NCI-H1436 treated with DMSO at 0.1 percent for 48 hours (cell line): ENCODE measurements at regions not wholly inside any gene's neighbourhood (a gene's known extent, or its start where the extent isn't known, plus 50 kb on each side); places are given as distances from the start of the nearest gene placed in this dataset.
A peak's percentile ranks its signal among the peaks of the same experiment; 100 is the strongest.

Experiments used
- DNase-seq: peaks from one replicate; lab custom pipeline; 2025; lab: John Stamatoyannopoulos, UW

- no peak for DNase-seq
Measured at GRCh38 chr20:18971121-18971520, 157.5 kb downstream of the SCP2D1 start.

- no peak for DNase-seq
Measured at GRCh38 chr20:18971574-18971973, 158.0 kb downstream of the SCP2D1 start.

DNA sequence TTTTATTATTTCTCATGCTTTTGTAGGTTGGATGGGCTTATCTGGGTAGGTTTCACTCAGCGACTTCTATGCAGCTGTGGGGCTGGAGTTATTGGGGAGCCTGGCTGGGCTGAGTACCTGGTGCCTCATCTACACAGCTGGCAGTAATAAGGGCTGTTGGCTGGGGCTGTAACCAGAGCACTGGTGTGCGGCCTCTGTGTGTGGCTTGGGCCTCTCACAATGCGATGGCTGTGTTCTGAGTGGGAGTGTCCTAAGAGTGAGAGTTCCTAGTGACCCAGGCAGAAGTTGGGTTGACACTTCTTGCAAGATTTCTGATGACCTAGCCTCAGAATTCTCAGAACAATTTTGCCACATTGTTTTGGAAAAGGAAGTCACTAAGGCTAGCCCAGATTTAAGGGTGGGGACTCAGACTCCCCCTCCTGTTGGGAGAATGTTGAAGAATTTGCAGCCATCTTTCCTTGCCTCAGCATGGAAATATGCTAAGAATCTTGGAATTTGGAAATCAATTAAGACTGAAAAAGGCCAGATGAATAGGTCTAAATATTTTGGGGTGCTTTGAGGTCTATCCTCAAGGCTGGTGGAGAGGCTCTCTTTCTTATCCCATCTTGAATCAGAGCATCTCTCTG lies 158.8 kb downstream of the SCP2D1 start:
- no peak for DNase-seq

- no peak for DNase-seq
Measured at GRCh38 chr20:18973529-18974173, 160.1 kb downstream of the SCP2D1 start.

DNA sequence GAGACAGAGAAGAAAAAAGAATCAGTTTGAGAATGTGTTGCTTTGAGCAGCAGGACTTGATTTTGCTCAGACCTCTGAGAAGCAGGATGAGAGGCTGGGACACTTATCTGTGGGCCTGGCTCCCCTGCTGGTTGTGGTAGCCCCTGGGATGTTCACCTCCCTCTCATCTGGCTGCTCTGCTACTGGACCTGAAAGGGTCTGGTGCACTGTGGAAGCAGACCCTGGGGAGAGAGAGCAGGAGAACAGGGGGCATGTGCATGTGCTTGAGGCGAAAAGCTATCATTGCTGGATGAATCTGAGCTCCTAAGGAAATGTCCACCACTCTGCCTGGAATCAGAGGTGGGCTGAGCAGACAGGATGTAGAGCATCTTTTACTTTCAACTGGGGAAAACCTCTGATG lies 161.1 kb downstream of the SCP2D1 start:
- DNase-seq, result no peak

DNA sequence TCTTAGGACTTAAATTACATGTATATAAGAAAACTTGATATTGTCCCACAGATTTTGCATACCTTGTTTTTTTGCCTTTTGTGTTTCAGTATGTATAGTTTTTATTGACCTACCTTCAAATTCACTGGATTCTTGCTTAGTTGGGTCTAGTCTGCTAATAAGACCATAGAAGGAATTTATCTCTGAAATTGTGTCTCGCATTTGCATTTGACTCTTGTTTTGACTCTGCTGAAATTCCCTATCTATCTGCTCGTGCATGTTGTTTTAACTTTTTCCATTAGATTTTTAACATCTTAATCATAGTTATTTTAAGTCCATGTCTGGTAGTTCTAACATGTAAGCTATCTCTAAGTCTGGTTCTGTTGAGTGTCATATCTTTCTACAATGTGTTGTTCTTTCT lies 163.9 kb downstream of the SCP2D1 start:
- no peak for DNase-seq

DNA sequence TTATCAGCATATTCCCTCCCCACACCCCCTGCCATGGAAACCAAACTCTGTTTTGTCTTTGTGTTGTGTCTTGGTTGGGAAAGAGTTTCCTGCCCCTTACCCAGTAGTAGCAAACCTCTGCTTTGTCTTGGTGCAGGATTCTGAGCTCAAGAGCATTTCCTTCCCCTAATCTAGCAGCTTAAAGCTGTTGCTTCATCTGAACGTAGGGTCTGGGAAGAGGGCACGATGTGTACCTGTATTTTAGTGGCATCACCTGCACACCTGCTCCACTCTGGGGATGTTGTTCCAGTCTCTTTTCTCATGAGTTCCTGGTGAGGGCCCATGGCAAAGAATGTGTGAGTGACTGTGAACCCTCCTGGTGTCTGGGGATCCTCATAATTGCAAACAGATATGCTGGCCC lies 164.7 kb downstream of the SCP2D1 start:
- DNase-seq, result no peak

GRCh38 chr20:18979132-18979531 lies 165.5 kb downstream of the SCP2D1 start:
- DNase-seq, result no peak

DNA sequence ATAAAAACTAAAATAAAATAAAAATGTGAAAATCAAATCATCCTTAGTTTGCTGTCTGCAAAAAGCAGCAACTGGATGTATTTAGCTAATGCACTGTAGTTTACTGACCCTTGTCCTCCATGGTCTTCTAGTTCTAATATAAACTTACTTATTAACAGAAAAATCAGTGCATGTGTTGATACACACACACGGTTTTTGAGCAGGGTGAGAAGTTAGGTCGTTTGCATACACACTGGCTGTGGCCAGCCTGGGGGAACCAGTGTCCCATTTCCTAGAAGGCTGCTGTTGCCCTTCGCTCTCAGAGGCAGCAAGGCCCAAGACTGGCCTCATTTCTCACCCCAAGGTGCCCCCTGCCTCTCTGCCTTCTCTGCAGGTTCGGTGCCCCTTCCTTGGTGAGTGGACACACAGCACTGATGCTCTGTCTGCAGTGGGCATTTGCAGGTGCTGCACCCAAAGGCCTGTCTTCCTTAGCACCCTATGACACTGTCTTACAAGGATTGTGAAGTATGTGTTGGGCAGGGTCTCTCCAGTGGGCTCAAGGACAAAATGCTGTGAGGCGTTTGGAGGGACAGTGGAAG lies 168.5 kb downstream of the SCP2D1 start:
- no peak for DNase-seq

DNA sequence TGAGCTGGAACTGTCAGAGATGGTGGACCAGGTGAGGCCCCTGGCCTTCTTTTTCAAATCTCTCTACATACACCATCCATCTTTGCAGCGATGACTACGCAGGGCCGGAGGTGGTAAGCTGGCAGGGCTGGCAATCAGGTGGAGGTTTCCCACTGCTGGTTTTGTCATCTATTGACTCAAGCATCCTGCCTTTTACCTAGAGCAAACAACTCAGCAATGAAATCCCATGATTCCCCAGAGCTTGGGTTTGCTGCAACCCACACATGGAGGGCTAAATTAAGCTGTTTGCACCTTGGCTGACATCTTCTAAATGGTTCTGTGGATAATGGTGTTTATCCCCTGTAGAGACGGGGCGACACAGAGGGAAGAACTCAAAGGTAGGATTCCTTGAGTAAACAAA lies 170.2 kb downstream of the SCP2D1 start:
- peak; percentile 32 for DNase-seq

DNA sequence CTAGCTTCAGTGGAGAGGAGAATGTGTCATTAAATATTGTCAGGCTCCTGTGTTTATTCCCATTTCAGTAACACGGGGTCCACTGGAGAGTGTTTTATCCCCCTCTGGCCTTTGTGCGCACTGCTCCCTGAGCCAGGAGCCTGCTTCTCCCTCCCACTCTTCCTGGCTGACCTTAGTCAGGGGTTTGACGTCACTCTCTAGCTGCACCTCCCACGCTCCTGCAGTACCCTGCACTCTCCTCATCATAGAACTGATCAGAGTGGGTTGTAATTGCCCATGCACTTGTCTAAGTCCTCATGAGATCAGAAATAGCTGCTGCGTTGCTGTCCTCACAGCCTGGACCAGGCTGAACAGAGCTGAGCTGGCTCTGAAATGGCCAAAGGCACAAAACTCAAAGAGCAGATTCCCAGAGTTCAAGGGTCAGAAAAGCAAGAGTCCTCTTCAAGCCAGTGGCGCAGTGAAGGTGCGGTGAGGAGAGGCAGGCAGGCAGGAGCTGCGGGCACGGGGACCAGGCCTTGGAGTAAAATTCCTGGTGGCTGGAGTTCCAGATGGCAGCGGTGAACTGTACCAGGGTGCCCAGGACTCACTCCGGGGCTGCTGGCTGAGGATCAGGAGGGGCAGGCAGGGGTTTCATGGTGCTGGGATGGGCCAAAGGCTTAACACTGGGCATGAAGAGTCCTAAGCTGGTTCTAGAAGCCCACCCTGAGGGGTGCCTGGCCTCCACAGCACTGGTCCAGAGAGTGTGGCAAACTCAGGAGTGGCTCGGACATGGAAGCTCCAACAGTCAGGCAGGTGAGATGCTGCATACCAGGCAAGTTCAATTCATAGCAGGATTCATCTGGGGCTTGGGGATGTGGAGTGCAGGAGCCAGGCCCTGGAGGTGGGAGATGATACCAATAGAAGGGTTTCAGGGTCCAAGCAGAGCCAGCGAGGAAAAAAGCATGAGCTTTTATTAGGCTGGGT lies 170.9 kb downstream of the SCP2D1 start:
- peak; percentile 35 for DNase-seq

DNA sequence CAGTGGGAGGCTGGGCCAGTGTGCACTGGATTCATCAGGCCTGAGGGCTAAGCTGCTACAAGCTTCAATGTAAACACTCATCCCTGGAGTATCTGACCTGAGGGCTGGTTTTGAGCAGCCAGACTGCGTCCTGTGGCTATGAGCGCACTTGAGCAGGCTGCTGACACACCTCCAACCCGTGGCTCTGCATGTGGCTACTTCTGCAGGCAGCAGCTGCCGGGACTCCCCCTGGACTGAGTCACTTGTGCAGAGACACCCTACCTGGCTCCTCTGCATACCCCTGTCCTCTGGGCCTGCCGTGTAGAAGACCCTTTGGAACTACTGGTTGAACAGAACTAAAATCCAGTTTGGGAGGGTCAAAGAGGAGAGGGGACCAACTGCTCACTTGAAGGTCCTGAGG lies 172.0 kb downstream of the SCP2D1 start:
- DNase-seq, result no peak

DNA sequence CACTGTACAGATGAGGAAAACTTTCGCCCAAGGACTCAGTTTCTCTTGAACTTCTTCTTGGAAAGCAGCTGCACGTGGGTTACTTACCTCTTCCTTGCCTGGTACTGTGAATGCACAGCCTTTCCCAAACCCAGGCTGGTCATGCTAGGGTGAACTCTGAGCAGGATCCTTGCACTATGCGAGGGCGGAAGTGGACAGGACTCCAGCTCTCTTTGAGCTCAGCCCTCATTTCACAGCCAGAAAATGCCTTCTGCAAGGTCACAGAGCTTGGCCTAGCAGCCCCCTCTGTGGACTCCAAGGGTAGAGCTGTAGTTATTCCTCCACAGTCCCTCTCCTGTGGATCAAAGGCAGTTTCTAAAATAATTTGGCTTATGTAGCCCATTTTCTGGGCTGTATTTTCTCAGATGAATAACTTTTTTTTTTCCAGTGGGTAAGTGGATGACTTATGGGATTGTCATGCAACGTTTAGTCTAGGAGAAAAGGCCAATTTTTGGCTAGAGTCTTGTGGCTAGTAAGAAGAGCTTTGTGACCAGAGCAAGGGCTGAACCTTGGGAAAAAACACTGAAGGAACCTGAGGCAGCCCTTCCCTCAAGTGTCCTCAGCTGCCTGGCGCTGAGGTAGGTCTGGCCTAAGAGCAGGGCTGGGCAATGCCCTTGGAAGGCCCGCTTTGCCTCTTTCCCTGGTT lies 172.7 kb downstream of the SCP2D1 start:
- no peak for DNase-seq

DNA sequence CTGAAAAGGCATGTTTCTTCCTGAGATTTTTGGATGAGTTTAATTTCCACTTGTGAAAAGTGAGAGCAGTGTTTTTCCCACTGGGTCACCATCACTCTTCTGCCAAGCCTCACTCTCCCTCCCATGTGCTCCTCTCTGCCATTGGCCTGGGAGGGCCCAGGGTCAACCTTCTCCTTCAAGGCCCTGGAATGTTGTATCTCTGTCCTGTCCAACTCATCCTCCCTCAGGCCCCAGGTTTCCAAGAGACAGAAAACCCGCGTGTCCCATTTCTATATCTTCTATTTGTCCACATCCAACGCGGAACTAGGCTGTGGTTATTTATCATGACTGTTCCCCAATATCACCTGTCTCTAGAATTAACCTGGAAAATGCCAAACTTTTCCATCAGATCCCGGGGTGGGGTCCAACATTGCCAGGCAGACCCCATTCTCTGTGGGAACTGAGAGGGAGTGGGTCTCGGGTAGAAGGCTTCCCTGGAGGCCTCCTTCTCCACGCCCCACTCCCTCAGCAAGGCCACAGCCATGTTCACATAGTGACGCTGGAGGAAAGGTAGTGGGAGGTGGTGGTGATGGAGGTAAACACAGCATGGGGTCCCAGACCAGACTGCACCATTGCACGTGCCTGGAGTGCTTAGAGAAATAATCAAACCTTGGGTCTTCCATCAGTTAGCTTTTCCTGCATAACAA lies 173.5 kb downstream of the SCP2D1 start:
- no peak for DNase-seq

GRCh38 chr20:18987781-18988360 lies 174.3 kb downstream of the SCP2D1 start:
- no peak for DNase-seq

DNA sequence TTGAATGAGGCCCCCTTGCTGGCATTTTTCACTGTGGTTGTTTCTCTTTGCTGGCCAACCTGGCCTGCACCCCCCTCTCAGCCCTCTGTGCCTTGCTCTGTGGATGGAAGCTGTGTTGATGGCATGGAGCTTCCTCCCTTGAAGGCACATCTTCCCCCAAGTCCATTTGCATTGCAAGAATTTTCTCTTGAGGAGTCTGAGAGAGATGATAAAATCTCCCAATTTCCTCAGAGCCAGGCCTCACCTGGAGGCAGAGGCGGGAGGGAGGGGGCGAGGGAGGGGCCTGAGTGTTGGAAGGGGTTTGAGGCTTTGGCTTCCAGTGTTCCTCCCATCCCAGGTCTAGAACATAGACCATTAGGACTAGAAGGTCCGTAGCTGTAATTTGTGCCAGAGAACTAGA lies 175.1 kb downstream of the SCP2D1 start:
- DNase-seq, result no peak

GRCh38 chr20:18989736-18990474 lies 176.3 kb downstream of the SCP2D1 start:
- no peak for DNase-seq

DNA sequence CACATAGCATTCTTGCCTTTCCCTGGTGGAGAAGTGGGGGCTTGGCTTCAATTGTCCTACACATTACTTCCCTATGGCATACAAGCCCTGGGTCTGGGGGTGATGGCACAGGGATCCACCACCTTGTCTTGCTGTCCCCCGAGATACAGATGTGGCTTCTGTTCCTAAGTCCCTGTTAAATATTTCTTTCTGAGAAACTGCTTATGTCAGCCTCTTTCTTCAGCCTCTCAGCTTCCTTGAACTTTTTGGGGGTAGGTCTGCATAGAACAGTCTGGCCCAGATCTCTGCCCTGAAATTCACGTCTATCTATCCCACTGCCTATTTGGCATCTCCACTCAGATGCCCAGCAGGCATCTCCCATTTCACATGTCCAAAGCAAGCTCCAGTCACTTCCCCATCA lies 177.4 kb downstream of the SCP2D1 start:
- no peak for DNase-seq

DNA sequence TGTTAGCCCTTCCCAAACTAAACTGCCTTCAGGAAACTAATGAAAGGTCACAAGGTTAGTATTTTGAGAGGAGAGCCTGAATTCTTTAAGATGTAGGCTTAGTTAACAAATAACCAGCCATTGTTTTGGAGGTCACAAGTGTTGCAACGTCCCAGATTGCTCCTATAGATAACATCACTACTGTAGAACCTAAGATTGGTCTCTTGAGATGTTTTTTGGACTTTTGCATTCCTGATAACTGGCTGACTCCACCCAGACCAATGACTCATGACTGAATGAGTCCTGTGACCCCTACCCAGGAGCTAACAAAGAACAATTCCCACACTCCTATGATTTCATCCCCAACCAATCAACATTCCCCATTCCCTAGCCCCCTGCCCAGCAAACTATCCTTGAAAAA lies 178.8 kb downstream of the SCP2D1 start:
- no peak for DNase-seq

GRCh38 chr20:18995455-18995854 lies 181.9 kb downstream of the SCP2D1 start:
- DNase-seq, result no peak
